ENCODE measurements at regions not wholly inside any gene's neighbourhood (a gene's known extent, or its start where the extent isn't known, plus 50 kb on each side); places are given as distances from the start of the nearest gene placed in this dataset.

GRCh38 chr12:24223926-24224325, 274.5 kb upstream of the SOX5 start:
- DNase-seq (ENCODE audit: low read depth) = no peak

- no peak for DNase-seq (ENCODE audit: low read depth)
These were observed 273.5 kb upstream of the SOX5 start for GRCh38 chr12:24222968-24223367.

- DNase-seq (ENCODE audit: low read depth) = no peak
These were observed 263.0 kb upstream of the SOX5 start for GRCh38 chr12:24212496-24212895.

- no peak for DNase-seq (ENCODE audit: low read depth)
These were observed 257.2 kb upstream of the SOX5 start for GRCh38 chr12:24206621-24207020.

GRCh38 chr12:24201258-24201970, 251.9 kb upstream of the SOX5 start:
- no peak for DNase-seq (ENCODE audit: low read depth)

GRCh38 chr12:24200010-24200409, 250.5 kb upstream of the SOX5 start:
- DNase-seq (ENCODE audit: low read depth) = no peak

- DNase-seq (ENCODE audit: low read depth) = no peak
These were observed 249.6 kb upstream of the SOX5 start for GRCh38 chr12:24198936-24199671.

GRCh38 chr12:24198070-24198469, 248.6 kb upstream of the SOX5 start:
- DNase-seq (ENCODE audit: low read depth) = no peak

GRCh38 chr12:24197532-24197931, 248.1 kb upstream of the SOX5 start:
- DNase-seq (ENCODE audit: low read depth) = no peak

GRCh38 chr12:24195063-24195462, 245.6 kb upstream of the SOX5 start:
- DNase-seq (ENCODE audit: low read depth) = no peak

GRCh38 chr12:24191117-24191516, 241.6 kb upstream of the SOX5 start:
- DNase-seq (ENCODE audit: low read depth) = no peak

GRCh38 chr12:24185782-24186181, 236.3 kb upstream of the SOX5 start:
- no peak for DNase-seq (ENCODE audit: low read depth)

GRCh38 chr12:24177889-24178288, 228.4 kb upstream of the SOX5 start:
- no peak for DNase-seq (ENCODE audit: low read depth)

- no peak for DNase-seq (ENCODE audit: low read depth)
These were observed 226.5 kb upstream of the SOX5 start for GRCh38 chr12:24175929-24176328.

- no peak for DNase-seq (ENCODE audit: low read depth)
These were observed 225.8 kb upstream of the SOX5 start for GRCh38 chr12:24175284-24175683.

- no peak for DNase-seq (ENCODE audit: low read depth)
These were observed 223.6 kb upstream of the SOX5 start for GRCh38 chr12:24173067-24173466.

GRCh38 chr12:24172773-24173066, 223.2 kb upstream of the SOX5 start:
- DNase-seq (ENCODE audit: low read depth) = no peak

- no peak for DNase-seq (ENCODE audit: low read depth)
These were observed 222.7 kb upstream of the SOX5 start for GRCh38 chr12:24172031-24172772.

- DNase-seq (ENCODE audit: low read depth) = no peak
These were observed 205.6 kb upstream of the SOX5 start for GRCh38 chr12:24155042-24155441.

- no peak for DNase-seq (ENCODE audit: low read depth)
These were observed 203.6 kb upstream of the SOX5 start for GRCh38 chr12:24153079-24153478.

- DNase-seq (ENCODE audit: low read depth) = no peak
These were observed 202.8 kb upstream of the SOX5 start for GRCh38 chr12:24152270-24152669.

GRCh38 chr12:24143928-24144327, 194.5 kb upstream of the SOX5 start:
- DNase-seq (ENCODE audit: low read depth) = no peak

- no peak for DNase-seq (ENCODE audit: low read depth)
These were observed 189.6 kb upstream of the SOX5 start for GRCh38 chr12:24139035-24139434.

Data from forelimb muscle (tissue), 1 donor.